GM12878 (cell line): ENCODE measurements at regions not wholly inside any gene's neighbourhood (a gene's known extent, or its start where the extent isn't known, plus 50 kb on each side); places are given as distances from the start of the nearest gene placed in this dataset.

Experiments
- ATAC-seq: fragments of 200-7000 bp; cut with Tn5 transposase; 3 replicates; pipeline ENCODE4 v1.9.1; 2020; ENCODE audit warnings: mild to moderate bottlenecking, moderate library complexity
- BruUV-seq: library from RNA; stranded (reverse); fragments of 400-500 nt; replicated peaks from 2 replicates; lab custom pipeline; 2021; lab: Mats Ljungman, UMichigan
- CTCF ChIA-PET: fragments of 300-600 bp; sonication (Branson Sonifier 250); formaldehyde crosslinking; extraction: SDS; loops from one replicate; lab custom pipeline; 2021; ENCODE audit warnings: inconsistent platforms; lab: Yijun Ruan, JAX
- POLR2A ChIA-PET: fragments of 350-600 bp; formaldehyde crosslinking; extraction: SDS; loops from one replicate; lab custom pipeline; 2021; ENCODE audit warnings: inconsistent platforms; lab: Charles Lee
- RAD21 ChIA-PET: fragments of 300-600 bp; sonication (Branson Sonifier 250); formaldehyde crosslinking; loops from one replicate; lab custom pipeline; 2023; ENCODE audit warnings: antibody characterized with exemption; ENCODE audit not compliant: unreplicated experiment; lab: Charles Lee
- SMC1A ChIA-PET: fragments of 300-600 bp; sonication (Branson Sonifier 250); formaldehyde crosslinking; loops from one replicate; lab custom pipeline; 2023; ENCODE audit not compliant: unreplicated experiment, uncharacterized antibody; lab: Charles Lee
- DNase-seq: peaks from one replicate; pipeline ENCODE4 v3.0.0-alpha.2; 2011; ENCODE audit warnings: low read depth, low spot score
- FAIRE-seq: peaks from 3 replicates; lab custom pipeline; 2011; peaks lifted over from hg19 to GRCh38; lab: Jason Lieb, UNC
- H2AFZ ChIP-seq: 2 replicates; pipeline ENCODE4 v1.6.0; 2011; ENCODE audit warnings: low read depth, low read length, control low read depth; ENCODE audit not compliant: control insufficient read depth
- H3K27ac ChIP-seq: 2 replicates; pipeline ENCODE4 v1.5.1; 2011; ENCODE audit warnings: control low read depth; ENCODE audit not compliant: control insufficient read depth, insufficient read depth
- H3K27me3 ChIP-seq, 2 experiments: replicated peaks in 1 of 2; 2 replicates each; pipeline versions ENCODE4 v1.6.0 to v1.6.1; 2011; ENCODE audit warnings: low read length in 1 of 2; ENCODE audit not compliant: control insufficient read depth in 2 of 2, insufficient read depth in 2 of 2
- H3K36me3 ChIP-seq, 2 experiments: 2 replicates each; pipeline ENCODE4 v1.5.1; 2011; ENCODE audit warnings: low read length in 1 of 2; ENCODE audit not compliant: control insufficient read depth in 2 of 2, insufficient read depth in 2 of 2
- H3K4me1 ChIP-seq: 2 replicates; pipeline ENCODE4 v1.6.1; 2011; ENCODE audit warnings: mild to moderate bottlenecking, low read length, moderate library complexity, mixed read lengths; ENCODE audit not compliant: control insufficient read depth, insufficient read depth
- H3K4me2 ChIP-seq: 2 replicates; pipeline ENCODE4 v1.6.0; 2011; ENCODE audit warnings: control low read depth; ENCODE audit not compliant: control insufficient read depth, insufficient read depth
- H3K4me3 ChIP-seq: fragments of 200-600 bp; sonication (generic); 2 replicates; pipeline ENCODE4 v1.5.1; 2016
- H3K79me2 ChIP-seq: 2 replicates; pipeline ENCODE4 v1.6.0; 2011; ENCODE audit warnings: low read length; ENCODE audit not compliant: control insufficient read depth, insufficient read depth
- H3K9ac ChIP-seq: 2 replicates; pipeline ENCODE4 v1.8.0; 2011; ENCODE audit warnings: low read length, control low read depth, mixed read lengths; ENCODE audit not compliant: control insufficient read depth, insufficient read depth
- H3K9me3 ChIP-seq: replicated peaks from 3 replicates; pipeline ENCODE4 v1.5.1; 2011; ENCODE audit warnings: mild to moderate bottlenecking, low read length; ENCODE audit not compliant: control insufficient read depth, insufficient read depth
- H4K20me1 ChIP-seq: 2 replicates; pipeline ENCODE4 v1.6.0; 2011; ENCODE audit not compliant: control insufficient read depth, insufficient read depth
- CBX3 ChIP-seq: fragments of 200-600 bp; sonication (generic); IDR thresholded peaks from 2 replicates; pipeline ENCODE4 v1.6.1; 2016; ENCODE audit warnings: low read depth, borderline replicate concordance
- GABPA ChIP-seq: IDR thresholded peaks from 2 replicates; pipeline ENCODE4 v1.6.1; 2014; ENCODE audit warnings: antibody characterized with exemption, low read depth, mild to moderate bottlenecking, inconsistent platforms
- NRF1 ChIP-seq: conservative IDR thresholded peaks from 2 replicates; pipeline ENCODE4 v1.6.1; 2011; ENCODE audit warnings: mild to moderate bottlenecking, low read depth, low read length, improper control_type of control experiment
- RB1 ChIP-seq: fragments of 450-650 bp; formaldehyde crosslinking; IDR thresholded peaks from 2 replicates; pipeline ENCODE4 v1.6.1; 2017; ENCODE audit warnings: mild to moderate bottlenecking, borderline replicate concordance
- ZNF207 ChIP-seq: fragments of 450-650 bp; IDR thresholded peaks from 2 replicates; pipeline ENCODE4 v1.6.1; 2014; ENCODE audit warnings: antibody characterized with exemption, mild to moderate bottlenecking, borderline replicate concordance
- ZNF622 ChIP-seq: fragments of 450-650 bp; IDR thresholded peaks from 2 replicates; pipeline ENCODE4 v1.6.1; 2017; ENCODE audit warnings: mild to moderate bottlenecking, inconsistent platforms
- WGBS: methylation state at CpG from one replicate; pipeline ENCODE4 v1.1.6; 2016; ENCODE audit warnings: low lambda C conversion rate; ENCODE audit not compliant: insufficient replicate concordance, insufficient coverage; ENCODE audit errors: missing lambda C conversion rate; 5-methylcytosine and 5-hydroxymethylcytosine counted together
- in situ Hi-C: fragments of 300-500 bp; cut with MboI; formaldehyde crosslinking; loops from 9 replicates; pipeline ENCODE4 v1.14.3; 2018; ENCODE audit warnings: mixed read lengths
- intact Hi-C: fragments of 100-400 bp; cut with micrococcal nuclease; formaldehyde crosslinking; loops from one replicate; pipeline ENCODE4 v1.14.2; 2022; ENCODE audit not compliant: unreplicated experiment
- TF ChIP-seq, protein P1 (sequence below): IDR thresholded peaks from 2 replicates; pipeline ENCODE4 v1.6.1; 2011; ENCODE audit warnings: borderline replicate concordance, low read depth, mild to moderate bottlenecking, moderate library complexity, mixed read lengths, low read length; ENCODE audit not compliant: insufficient read depth; ENCODE audit errors: extremely low read length

GRCh38 chr5:6822556-6823343, 109.5 kb downstream of the TENT4A start:
- POLR2A ChIA-PET: no interaction called here
- H3K27me3 ChIP-seq: no peaks in the 10 kb centered on the region
- BruUV-seq: no TSS peak
- WGBS: 33% methylated on average over 27 of the region's 27 CpGs
- H3K4me1 ChIP-seq: no peaks in the 10 kb centered on the region; the same call in 1 of the 2 replicates
- no peaks in the 10 kb centered on the region for H3K36me3 ChIP-seq
- in situ Hi-C loops (no loop called here), intact Hi-C loops (no loop called here)
- H3K9ac ChIP-seq: no peak overlapping the region
- TF ChIP-seq NRF1 (no peak), ZNF207 (no peak)
- TF ChIP-seq, protein P1, sequence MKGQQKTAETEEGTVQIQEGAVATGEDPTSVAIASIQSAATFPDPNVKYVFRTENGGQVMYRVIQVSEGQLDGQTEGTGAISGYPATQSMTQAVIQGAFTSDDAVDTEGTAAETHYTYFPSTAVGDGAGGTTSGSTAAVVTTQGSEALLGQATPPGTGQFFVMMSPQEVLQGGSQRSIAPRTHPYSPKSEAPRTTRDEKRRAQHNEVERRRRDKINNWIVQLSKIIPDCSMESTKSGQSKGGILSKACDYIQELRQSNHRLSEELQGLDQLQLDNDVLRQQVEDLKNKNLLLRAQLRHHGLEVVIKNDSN: no peak
- no peak overlapping the region for H3K4me3 ChIP-seq
- H3K4me2 ChIP-seq: no peak overlapping the region
- ATAC-seq: no peak
- no peak for DNase-seq
- no peaks in the 10 kb centered on the region for H3K79me2 ChIP-seq
- no peak overlapping the region for H3K27ac ChIP-seq
- CTCF ChIA-PET: interaction anchor here (0.8 to 1.4 kb wide), 3 partner anchors 12 to 771 kb away, joined by 3 to 5 read pairs (median 3); no protein-coding TSS in a partner anchor
- SMC1A ChIA-PET: no interaction called here
- H4K20me1 ChIP-seq: no peaks in the 10 kb centered on the region
- peaks cover 2% of the 10 kb centered on the region; the same call in 2 of the 3 replicates for H3K9me3 ChIP-seq
- RAD21 ChIA-PET: no interaction called here
- no peak for FAIRE-seq
- no peak overlapping the region for H2AFZ ChIP-seq

- no peaks in the 10 kb centered on the region for H3K79me2 ChIP-seq
- no peak overlapping the region for H3K4me2 ChIP-seq
- no peak overlapping the region for H2AFZ ChIP-seq
- BruUV-seq: no TSS peak
- no peak overlapping the region for H3K4me3 ChIP-seq
- no peak for DNase-seq
- H3K27me3 ChIP-seq: no peaks in the 10 kb centered on the region
- POLR2A ChIA-PET: no interaction called here
- no peaks in the 10 kb centered on the region for H3K36me3 ChIP-seq
- H3K4me1 ChIP-seq: peaks cover 6% of the 10 kb centered on the region
- 61% methylated on average over 10 of the region's 10 CpGs for WGBS
- no peak overlapping the region for H3K27ac ChIP-seq
- TF ChIP-seq GABPA: no peak
- TF ChIP-seq RB1: no peak
- TF ChIP-seq CBX3: no peak
- TF ChIP-seq ZNF622: no peak
- ATAC-seq: no peak
- in situ Hi-C loops: no loop called here
- SMC1A ChIA-PET: no interaction called here
- peaks cover 2% of the 10 kb centered on the region; the same call in 2 of the 3 replicates for H3K9me3 ChIP-seq
- FAIRE-seq: no peak
- RAD21 ChIA-PET: no interaction called here
- intact Hi-C loops: no loop called here
- no peaks in the 10 kb centered on the region for H4K20me1 ChIP-seq
- CTCF ChIA-PET: interaction anchor here (0.6 kb wide), 1 partner anchor 306 kb away, joined by 3 read pairs; no protein-coding TSS in a partner anchor
- H3K9ac ChIP-seq: no peak overlapping the region
These were observed 110.8 kb downstream of the TENT4A start for GRCh38 chr5:6823996-6824395.
